Activated CD4-positive, alpha-beta T cell treated with anti-CD3 and anti-CD28 coated beads, Interleukin-10, Interleukin-2, amounts not matched to agents 100 ng/mL and 50 ng/mL, durations not matched to agents 16 hours and 8 hours (primary cell): ENCODE measurements at regions not wholly inside any gene's neighbourhood (a gene's known extent, or its start where the extent isn't known, plus 50 kb on each side); places are given as distances from the start of the nearest gene placed in this dataset.
"Not testable (repeated sequence)": the region's sequence is repeated elsewhere in the genome, so short reads cannot be mapped to it uniquely, and the experiment has no call there.

Source experiments
- DNase-seq: peaks from one replicate; pipeline ENCODE4 v3.0.0-alpha.2; 2020

DNA sequence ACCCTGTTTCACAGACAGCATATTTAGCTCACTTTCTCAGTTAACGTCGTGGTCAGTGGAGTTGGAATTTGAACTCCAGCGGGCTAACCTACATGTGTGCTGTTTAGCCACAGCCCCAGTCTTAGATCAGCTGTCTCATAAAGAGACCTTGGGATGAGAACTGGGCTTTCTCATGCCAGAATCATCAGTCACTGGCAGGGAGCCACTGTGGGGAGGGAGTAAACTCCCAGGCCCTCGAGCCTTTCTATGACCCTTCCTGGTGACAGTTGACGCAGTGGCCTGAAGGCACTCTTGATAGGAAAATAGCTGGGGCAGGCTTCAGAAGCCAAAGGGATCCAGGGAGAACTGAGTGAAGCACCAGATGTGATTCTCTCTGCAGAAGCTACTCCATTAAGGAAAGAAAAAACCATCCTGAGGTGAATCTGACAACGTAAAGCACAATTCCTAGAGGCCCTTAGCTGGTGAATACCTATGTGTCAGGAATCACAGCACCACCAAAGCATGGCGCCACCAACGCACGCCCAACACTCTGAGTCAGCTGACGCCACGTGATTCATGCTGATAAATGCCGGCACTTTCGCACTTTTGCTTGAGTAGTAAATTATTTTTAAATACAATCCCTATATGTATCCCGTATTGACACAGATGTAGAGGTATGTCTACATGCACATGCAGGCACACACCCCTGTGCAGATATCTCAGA is 279.6 kb upstream of the TMEM132C start:
- DNase-seq, result no peak

DNA sequence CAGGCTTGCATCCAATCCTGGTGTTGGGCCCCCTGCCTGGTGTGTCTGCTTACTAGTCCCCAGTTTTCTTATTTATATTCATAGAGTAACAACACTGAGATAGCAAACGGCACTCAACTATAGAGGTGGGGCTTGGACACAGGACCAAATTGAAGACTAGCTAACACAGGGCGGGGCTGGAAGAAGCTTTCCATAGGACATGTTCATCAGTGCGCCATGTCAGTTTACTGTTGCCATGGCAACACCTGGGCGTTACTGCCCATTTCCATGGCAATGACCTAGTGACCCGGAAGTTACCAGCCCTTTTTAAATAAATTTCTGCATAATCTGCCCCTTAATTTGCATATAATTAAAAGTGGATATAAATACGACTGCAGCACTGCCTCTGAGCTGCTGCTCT is 275.5 kb upstream of the TMEM132C start:
- DNase-seq, result no peak

DNA sequence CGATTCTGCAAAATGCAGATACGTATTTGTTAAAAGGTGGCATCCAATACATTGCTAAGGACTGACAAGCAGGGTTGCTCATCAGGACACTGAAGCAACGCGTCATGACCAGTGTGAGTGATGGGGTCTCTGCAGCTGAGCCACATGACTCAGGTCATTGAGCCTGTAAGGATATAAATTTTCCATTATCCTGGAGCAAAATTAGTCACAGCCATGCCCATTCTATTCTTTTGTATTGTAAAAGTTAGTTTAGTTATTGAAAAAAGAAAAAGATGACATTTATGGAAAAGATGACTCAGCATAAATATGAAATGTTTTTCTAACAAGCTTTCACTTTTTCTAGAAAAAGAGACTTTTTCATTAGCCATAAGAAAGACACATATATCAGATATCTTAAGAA is 268.0 kb upstream of the TMEM132C start:
- DNase-seq, result no peak

DNA sequence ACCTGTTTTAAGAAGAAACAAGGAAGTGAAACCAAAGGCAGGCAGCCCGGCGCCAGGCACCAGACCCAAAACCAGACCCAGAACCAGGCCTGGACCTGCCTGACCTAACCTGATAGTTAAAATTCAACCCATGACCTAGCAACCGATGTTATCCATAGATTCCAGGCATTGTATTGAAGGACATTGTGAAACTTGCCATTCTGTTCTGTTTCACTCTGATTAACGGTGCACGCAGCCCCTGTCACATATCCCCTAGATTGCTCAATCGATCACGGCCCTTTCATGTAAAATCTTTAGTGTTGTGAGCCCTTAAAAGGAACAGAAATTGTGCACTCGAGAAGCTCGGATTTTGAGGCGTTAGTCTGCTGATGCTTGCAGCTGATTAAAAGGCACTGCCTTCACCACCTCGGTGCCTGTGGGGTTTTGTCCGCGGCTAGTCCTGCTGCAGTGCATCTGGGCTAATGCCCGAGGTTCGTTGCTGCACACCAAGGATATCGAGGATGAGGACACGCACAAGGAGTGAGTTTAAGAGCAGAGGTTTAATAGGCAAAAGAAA is 262.5 kb upstream of the TMEM132C start:
- DNase-seq, result no peak

DNA sequence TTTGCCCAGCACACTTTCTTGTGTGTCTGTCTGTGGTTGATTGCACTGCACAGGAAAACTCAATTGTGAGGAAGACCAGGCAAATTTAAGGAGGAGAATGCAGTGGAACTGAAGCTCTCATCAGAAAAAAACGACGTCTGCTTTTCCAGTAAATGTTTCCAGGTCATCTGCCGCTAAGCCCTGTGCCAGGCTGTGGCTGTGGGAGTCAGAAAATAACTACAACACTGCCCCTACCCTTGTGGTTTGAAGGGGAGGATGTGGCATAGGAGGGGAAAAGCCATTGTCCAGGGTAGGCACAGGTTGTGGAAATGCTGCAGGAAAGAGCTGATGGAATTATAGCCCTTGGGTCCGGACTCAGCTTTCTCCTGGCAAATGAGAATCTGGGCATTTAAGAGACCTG is 259.7 kb upstream of the TMEM132C start:
- DNase-seq, result no peak

DNA sequence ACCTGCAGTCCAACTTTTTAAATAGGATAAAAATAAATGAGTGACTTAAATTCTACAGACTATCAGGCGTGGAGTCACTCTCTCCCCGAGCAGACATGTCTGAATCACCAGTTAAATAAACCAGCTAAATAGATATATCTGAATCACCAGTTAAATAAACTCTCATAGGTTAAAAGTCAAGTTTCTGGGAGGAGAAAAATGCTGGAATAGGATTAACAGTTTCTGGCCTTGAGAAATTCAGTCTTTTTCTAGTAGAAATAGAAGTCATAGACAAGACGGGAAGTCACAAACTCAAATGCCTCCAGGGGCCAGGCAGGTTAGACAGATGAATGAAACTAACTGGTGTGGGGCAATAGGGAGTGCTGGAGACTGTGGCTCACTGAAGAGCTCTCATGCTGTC is 258.6 kb upstream of the TMEM132C start:
- no peak for DNase-seq

DNA sequence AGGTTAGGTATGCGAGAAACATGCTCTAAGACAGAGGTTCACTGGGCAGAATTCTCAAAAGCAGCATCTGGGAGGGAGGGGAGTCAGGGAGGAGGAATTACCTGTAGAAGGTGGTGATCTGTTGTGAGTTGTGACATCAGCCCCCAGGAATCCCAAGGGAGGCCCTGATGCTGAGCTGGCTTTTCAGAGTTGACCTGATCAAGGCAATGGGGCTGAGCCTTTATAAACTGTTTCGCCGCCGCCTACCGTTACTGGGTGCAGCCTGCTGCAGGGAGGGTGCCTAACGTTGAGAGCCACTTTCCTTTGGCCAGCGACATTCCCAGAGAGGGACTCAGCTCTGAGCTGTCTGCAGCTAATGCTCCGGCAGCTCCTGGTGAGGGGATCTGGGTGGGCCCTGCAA is 257.9 kb upstream of the TMEM132C start:
- DNase-seq, result no peak

DNA sequence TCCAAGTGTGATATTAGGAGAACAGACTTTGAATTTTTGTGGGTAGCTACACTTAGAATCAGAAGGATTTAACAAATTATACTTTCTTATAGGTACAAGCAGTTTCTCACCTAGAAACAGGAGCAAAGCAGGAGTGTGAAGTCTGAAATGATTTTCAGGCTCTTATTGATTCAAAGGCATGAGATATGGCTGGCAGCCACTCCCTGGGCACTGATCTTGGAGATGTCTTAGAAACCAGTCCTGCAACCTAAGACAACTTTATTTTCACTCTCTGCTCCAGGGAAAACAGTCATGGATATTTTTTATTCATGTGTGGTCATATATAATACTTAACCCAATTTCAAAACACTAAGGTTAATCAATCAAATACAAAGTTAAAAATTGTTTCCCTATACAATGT is 254.9 kb upstream of the TMEM132C start:
- DNase-seq, result no peak

DNA sequence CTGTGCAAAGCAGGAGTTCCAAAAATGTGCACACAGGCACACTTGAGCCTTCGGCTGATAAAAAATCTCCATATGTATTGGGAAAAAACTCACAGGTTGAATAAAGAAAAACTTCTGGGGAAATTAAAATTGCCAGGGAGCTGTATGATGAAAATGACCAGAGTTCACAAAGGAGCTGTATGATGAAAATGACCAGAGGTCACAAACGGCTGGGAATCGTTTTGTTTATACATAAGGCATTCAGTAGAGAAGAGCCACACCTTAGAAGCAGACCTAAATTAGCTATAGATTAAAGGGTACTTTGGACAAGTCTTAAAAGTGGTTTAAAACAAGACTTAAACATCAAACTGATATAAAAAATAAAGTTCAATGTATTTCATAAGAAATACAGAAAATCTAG is 251.7 kb upstream of the TMEM132C start:
- DNase-seq, result no peak

DNA sequence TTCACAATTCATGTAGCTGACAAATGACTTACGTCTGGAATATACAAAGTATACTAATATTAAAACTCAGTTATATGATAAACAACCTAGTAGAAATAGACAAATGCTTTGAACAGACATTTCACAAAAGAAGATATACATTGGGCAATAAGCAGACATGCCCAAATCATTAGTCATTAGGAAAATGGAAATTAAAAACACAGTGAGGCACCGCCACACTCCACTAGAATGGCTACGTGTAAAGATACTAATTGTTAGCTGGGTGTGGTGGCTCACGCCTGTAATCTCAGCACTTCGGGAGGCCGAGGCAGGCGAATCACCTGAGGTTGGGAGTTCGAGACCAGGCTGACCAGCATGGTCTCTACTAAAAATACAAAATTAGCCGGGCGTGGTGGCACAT is 248.9 kb upstream of the TMEM132C start:
- no peak for DNase-seq

DNA sequence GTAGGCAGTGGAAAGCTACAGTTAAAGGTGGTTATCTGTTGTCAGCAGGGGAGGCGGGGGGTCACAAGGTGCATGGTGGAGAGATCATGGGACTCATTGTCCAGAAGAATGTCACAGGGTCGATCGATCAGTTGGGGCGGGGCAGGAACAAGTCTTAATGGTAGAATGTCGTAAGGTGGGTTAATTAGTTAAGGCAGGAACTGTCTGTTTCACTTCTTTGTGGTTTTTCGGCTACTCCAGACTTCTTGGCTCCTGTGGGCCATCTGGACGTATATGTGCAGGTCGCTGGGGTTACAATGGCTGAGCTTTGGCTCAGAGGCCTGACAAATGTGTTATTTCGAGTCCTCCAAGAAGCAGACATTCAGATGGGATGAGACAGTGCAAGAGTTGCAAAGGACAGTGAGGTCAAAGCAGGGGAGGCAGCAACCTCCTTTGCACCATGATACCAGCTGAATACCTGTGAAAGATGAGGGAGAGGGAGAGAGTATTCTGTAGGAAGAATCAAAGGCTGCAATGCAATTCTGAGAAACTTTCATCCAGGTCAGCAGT is 246.9 kb upstream of the TMEM132C start:
- DNase-seq, result no peak

DNA sequence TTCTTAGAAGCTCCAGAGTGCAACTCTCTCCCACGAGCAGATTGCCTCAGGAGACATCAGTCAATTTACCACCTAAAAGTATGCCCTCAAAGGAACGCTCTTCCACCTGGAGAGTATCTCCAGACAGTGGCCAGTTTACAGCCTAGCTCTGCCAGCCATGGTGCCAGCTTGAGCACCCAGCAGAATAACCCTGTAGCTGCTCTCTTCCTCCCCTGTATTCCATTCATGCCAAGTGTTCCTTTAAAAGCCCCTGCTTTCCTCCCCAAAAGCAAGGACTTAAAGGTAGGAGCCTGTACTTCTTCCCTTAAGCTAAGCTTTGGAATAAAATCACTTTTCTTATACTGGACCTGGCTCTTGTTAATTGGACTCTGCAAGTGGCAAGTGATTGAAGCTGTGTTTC is 245.4 kb upstream of the TMEM132C start:
- DNase-seq, result no peak

DNA sequence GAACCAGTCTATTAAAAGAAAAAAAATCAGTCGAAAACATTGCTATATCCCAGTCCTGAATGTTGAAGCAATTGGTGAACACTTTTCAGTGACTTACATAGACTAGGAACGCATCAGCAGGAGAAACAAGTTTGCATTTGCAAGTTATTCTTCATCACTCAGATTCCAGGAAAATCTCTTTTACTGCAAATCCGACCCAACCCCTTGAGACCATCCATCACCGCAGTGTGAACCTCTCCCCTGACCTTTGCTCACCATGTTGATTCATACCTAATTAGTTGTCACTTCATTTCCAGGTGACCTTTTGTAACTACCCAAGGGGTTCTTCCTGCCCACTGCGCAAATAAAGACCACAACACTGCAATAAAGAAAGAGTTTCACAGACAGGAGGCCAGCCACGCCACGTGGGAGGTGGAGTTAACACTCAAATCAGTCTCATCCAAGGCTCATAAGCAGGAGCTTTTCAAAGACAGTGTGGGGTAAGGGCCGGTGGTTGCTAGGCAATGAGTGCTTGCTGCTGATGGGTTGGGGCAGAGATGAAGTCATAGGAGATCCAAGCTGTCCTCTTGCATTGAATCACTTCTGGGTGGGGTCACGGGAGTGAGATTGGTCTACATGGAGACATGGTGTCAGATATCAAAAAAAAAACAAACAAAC is 241.3 kb upstream of the TMEM132C start:
- DNase-seq, result no peak

DNA sequence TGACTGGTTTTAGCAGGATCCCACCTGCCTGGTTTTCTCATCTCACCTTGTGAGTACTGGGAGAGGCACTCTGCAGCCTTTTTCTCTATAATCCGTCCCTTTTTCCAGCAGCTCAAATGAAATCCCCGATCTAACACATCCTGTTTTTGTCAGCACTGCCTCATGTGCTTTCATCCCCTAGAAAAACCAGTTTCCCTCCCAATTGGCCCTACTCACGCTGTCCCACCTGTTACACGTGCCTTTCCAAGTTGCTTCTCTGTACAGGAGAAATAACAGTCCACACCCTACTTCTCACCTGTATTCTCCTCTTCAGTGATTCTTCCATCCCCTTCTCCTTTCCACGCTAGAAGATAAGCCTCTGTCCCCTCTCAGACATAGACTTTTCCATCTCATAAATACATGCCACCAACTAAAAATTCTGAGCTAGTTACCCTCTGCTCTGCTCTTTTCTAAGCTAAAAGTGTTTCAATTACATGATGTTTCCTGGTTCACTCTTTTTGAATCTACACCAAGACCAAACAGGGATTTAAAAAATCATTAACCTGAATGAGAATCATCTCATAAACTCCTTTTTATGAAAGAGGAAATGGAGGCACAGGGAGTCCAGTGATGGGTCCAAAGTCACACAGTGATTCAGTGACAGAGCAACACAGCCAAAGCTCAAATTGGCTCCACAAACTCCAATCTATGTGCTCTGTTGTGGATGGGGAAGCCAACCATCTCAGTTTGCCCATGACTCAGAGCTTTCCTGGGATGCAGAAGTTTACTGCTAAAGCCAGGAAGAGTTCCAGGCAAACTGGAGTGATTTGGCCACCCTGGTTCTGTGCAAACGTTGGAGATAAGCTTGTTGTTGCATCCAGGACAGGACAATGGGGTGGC is 240.0 kb upstream of the TMEM132C start:
- no peak for DNase-seq

DNA sequence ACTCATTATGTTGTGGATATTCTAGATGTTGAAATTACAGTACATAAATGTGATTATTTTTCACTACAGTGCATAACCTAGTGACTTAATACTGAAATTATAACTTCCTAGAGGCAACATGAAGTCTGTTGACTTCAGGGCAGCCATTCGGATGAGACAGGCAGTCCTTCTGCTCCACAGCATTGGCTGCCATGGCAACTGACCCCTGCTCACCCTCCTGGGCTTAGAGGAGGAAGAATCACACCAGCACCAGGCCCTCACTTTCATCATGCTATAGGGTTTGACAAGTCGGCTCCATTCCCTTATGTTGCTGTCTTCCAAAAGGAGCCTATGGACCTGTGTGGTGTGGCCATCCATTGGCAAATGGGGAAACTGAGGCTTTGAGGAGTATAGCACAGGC is 233.5 kb upstream of the TMEM132C start:
- no peak for DNase-seq

DNA sequence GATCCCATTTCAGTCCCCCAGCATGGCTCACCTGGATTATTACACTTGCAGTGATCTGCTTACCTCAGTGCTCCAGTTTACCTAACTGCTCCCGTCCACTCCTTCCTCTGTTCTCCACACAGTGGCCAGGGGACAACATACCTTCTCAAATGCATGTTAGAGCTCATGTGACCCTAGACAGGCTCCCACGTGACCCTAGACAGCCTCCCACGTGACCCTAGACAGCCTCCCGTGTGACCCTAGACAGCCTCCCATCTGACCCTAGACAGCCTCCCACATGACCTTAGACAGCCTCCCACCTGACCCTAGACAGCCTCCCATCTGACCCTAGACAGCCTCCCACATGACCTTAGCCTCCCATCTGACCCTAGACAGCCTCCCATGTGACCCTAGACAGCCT is 226.0 kb upstream of the TMEM132C start:
- DNase-seq, result no peak

DNA sequence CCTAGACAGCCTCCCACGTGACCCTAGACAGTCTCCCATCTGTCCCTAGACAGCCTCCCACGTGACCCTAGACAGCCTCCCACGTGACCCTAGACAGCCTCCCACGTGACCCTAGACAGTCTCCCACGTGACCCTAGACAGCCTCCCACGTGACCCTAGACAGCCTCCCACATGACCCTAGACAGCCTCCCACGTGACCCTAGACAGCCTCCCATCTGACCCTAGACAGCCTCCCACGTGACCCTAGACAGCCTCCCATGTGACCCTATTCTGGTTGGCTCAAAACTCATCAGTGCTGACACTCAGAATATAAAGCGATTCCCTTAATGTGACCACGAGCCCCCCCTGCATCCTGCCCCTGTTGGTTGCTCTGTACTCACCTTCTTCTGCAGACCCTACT is 224.7 kb upstream of the TMEM132C start:
- DNase-seq, result not testable (repeated sequence)

DNA sequence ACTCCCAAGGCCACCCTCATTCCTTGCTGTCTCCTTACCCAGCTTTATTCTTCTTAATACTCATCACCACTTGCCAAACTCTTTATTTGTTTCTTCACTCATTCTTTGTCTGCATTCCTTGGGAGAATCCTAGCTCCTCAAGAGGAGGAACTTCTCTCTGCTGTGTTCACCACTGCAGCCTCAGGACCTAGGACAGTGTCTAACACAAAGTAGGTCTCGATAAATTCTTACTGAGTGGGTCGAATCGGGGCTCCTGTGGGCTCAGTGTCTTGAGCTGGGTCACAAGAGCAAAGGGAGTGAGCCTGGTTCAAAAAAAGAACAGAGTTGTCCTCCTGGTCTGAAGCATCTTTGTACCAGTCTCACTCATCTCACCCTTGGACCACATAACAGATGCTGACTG is 224.1 kb upstream of the TMEM132C start:
- DNase-seq, result no peak

DNA sequence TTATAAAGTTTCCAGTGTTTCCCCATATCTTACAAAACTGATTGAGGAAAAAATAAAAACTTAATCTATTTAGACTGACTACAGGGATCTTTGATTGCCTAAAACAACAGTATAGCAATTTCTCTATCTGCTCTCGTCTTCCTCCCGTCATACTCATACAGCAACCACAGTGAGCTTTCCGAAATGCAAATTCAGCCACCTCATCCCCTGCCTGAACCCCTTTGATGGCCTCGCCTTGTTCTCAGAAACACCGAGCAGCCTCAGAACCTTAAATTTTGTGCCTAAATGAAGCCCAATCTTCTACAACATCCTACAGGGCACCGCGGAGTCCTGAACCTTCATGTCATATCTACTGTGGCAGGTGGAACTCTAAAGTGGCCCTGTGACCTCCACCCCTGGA is 223.7 kb upstream of the TMEM132C start:
- no peak for DNase-seq

DNA sequence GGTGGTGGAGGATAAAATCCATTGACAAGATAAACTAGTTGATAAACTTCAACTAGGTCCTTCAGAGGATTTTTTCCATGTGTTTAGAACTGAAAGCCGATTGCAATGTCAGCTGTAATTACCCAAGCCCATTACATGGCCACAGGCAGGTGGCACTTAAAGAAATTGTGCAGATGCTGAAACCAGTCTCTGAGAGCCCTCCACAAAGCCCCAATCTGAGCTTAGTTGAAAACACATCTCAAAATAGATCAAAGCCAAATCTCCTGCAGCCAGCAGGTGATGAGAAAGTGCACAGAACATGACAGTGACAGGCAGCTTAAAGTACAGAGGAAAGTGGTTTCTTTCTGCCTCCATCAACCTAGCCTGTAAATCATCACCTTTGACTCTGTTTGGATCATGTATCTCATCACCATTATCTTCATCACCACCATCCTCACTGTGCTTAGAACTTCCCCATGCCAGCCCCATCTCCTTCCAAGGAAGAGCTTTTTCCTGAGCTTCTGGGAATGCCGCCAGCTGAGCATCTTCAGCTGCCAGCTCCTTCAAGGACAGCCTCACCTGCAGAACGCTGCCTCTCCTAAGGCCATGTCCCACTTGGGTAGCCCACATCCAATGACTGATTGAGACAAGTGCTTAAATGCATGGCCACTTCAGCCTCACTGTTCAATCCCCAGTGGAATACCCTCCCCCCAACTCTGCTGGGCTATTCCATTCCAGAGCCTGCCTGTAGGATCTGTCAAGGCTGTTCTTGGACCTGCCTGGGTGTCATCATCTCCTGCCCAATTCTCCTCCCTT is 219.5 kb upstream of the TMEM132C start:
- DNase-seq, result no peak

DNA sequence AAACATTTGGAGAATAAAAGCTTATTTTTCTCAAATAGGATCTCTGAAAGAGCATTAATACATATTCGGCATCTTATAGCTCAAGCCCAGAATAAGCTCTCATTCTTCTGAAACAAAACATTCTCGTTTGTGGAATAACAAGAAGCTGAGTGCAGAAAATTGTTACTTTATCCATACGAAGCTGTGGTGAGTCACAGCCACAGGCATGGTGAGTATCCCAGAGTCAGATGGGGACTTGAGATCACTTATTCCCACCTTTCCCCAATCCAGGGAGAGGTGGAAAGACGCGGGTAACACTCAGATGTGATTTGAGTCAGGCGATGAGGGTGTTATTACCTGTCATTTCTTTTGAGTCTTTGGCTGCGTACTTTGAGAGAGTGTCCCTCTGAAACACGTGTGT is 214.6 kb upstream of the TMEM132C start:
- no peak for DNase-seq

DNA sequence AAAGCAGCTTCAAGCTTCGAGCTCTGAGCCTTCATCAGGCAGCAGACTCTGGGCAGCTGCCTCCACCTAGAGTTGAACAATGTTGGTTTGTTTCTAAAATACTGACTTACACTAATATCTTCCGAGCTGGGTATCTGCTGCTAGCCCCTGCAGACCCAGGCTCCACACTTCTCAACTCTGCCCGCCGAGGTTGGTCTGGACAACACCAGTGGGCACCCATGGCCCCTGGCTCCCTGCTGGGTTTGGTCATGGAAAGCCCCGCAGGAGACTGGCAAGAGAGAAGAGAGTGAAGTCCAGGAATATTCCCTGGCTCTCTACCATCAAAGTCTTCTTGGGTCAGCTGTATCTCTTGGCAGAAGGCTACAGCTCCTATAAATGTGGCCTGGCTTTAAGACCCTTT is 214.2 kb upstream of the TMEM132C start:
- DNase-seq, result no peak

DNA sequence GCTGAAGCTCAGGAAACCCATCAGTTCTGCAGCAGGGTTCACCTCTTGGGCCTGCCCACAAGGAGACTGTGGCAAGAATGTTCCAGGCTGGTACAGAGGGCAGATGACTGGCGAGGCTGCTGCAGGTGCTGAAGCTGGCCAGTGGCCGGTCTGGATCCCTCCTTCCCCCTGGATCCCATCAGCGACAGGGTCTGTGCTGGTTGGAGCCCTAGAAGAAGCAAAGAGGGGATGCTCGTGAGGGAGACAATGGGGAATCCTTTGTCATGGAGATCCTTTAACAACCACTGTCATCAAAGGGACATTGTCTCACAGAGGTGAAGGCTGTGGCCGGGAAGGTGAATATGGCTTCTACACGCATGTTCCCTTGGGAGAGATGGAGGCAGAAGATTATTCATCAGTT is 211.4 kb upstream of the TMEM132C start:
- DNase-seq, result no peak
